Stimulated activated CD8-positive, alpha-beta memory T cell treated with anti-CD3 and anti-CD28 coated beads, Interleukin-7, amount 100 ng/mL, for 24 hours (primary cell): ENCODE measurements at regions not wholly inside any gene's neighbourhood (a gene's known extent, or its start where the extent isn't known, plus 50 kb on each side); places are given as distances from the start of the nearest gene placed in this dataset.

Experiments
- DNase-seq: peaks from one replicate; pipeline ENCODE4 v3.0.0-alpha.2; 2020; ENCODE audit warnings: low read depth

GRCh38 chr5:89929834-89930233 is 479.7 kb downstream of the CETN3 start:
- DNase-seq: no peak

- DNase-seq: no peak
Measured at GRCh38 chr5:89929173-89929572, 480.4 kb downstream of the CETN3 start.

GRCh38 chr5:89922161-89922560 is 487.4 kb downstream of the CETN3 start:
- DNase-seq: no peak

DNA sequence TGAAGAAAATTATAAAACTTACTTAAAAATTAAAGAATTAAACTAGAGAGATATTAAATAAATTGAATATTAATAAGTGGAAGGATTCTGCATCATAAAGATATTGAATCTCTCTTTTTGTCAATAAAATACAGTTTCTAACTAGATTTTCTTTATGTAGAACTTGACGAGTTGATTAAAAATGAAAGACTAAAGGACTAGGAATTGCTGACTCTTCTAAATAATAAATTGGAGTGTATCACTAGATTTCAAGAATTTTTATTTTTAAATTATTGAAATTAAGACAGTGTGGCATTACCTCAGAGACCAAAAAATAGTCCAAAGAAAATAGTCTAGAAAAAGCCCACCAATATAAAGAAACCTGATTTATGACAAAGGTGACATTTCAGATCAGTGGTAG is 492.4 kb downstream of the CETN3 start:
- DNase-seq: no peak

GRCh38 chr5:89916131-89916530 is 493.4 kb downstream of the CETN3 start:
- no peak for DNase-seq

- DNase-seq: no peak
Measured at GRCh38 chr5:89908876-89909275, 500.7 kb downstream of the CETN3 start.

- no peak for DNase-seq
Measured at GRCh38 chr5:89904442-89904841, 505.1 kb downstream of the CETN3 start.

DNA sequence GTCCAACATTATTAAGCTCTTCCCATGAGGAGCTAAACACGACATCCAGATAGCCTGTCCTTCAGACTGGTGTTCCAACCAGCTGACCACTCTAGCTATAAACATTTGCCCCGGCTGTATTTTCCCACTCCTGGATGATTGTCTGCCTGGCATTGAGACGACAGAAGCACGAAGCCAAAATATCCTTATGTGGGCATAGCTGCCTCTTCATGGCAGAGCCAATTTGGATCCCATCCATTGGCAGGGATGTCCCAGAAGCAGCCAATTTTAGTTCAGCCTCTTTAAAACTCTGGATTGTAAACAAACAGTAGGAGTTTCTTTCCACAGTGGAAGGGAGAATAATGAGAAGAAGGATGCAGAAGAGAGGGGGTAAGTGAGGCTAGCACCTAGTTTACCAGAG is 507.6 kb downstream of the CETN3 start:
- DNase-seq: no peak

DNA sequence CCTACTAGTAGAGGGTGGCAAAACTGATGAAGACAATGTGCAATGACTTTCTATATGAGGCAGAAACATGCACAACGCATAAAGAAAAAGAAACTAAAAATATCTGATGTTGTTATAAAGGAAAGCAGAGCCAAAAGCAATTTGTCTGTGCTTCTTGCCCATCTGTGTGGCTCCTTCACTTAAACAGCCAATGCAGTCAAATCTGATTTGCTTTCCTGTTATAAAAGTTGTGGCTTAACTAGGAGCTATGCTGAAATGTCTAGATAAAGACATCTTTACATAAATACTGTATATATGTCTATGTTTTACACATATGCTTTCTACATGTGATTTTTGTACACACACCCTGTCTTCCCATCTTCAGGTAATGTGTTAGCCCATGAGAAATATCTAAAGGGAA is 508.2 kb downstream of the CETN3 start:
- DNase-seq: no peak

DNA sequence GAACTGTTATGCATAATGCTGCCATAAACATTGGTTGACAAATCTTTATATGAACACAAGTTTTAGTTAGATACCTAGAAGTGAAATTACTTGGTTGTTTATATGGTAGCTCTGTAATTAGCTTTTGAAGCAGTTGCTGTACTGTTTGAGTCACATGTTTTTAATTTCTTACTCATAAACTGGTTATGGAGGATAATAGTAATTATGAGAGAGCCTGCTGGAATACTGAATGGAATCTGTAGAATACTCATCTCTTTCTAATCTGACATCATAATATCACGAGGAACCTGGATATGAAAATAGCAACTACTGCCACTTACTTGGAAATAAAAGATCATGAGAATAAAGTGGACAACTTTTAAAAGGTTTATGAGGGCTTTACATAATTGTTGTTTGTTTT is 509.2 kb downstream of the CETN3 start:
- no peak for DNase-seq

DNA sequence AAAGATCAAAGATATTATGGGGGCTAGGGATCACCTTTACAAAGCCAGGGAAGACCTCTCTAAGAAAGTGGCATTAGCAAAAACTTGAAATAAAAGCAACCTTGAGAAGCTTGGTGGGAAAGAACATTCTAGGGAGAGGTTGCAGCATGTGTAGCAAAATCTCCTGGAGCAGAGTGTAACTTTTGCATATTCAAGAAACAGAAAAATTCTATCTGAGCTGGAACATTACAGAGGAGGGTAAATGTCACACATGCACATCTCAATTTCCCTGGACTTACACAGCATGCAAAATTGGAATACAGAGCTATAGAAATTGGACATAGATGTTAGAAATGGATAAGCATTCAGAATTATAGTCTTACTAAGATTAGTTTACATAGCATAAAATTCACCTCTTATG is 510.0 kb downstream of the CETN3 start:
- no peak for DNase-seq

DNA sequence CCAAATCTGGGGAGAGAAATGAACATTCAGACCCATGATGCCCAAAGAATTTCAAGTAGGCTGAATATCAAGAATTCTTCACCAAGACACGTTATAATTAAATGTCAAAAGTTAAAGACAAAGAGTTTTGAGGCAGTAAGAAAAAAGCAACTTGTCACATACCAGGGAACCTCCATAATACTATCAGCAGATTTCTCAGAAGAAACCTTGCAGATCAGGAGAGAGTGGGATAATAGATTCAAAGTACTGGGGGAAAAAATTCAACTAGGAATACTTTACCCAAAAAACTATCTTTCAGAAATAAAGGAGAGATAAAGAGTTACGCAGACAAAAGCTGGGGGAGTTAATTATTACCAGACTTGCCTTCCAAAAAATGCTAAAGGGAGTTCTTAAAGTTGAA is 516.0 kb downstream of the CETN3 start:
- no peak for DNase-seq

GRCh38 chr5:89885670-89886069 is 523.9 kb downstream of the CETN3 start:
- no peak for DNase-seq

- no peak for DNase-seq
Measured at GRCh38 chr5:89883967-89884366, 525.6 kb downstream of the CETN3 start.

- no peak for DNase-seq
Measured at GRCh38 chr5:89878140-89879132, 531.1 kb downstream of the CETN3 start.

- DNase-seq: no peak
Measured at GRCh38 chr5:89871906-89872305, 537.6 kb downstream of the CETN3 start.

DNA sequence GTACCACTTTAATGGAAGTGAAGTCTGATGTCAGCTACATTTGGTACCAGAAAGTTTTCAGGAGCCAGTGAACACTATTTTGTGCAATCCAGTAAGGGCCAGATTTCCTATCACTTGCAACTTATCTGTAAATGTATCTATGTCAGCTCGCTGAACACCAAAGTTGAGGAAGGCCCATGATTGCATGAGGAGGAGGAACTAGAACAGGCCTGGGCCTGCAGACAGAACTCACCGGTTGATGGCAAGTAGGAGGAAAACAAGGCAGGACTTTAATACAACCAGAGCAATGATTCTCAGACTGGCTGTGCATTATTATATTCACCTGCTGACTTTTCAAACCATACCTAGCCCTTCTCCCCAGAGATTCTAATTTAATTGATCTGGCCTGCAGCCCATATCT is 540.2 kb downstream of the CETN3 start:
- DNase-seq: no peak

DNA sequence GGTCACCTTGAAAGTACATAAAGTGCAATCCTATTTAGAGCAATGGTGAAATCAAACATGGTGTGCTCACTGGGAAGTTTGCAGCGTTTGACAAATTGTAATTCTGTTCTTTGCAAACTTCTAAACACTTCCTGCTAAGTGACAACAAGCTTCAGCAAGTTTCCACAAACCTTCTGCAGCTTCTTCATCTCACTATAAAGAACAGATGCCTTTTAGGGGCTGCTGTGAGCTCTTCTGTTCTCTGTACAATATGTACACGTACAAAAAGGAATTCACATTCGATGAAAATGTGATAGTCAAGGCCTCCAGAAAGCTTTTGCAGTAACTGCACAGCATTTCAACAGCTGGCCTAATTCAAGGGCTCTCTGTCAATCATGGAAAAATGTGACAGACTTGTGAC is 543.1 kb downstream of the CETN3 start:
- DNase-seq: no peak

GRCh38 chr5:89864941-89865340 is 544.6 kb downstream of the CETN3 start:
- no peak for DNase-seq

DNA sequence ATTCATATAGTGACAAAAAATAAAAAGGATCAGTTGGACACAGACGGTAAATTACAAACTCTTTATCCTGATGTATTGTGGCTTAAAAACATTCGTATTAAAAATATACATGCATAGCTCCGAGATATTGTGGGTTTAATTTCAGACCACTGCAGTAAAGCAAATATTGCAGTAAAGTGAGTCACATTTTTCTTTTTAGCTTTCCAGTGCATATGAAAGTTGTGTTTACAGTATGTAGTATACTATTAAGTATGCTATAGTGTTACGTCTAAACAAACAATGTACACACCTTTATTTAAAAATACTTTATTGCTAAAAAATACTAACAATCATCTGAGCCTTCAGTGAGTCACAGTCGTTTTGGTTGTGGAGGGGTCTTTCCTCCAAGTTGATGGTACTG is 551.8 kb downstream of the CETN3 start:
- no peak for DNase-seq

- no peak for DNase-seq
Measured at GRCh38 chr5:89855417-89855816, 554.1 kb downstream of the CETN3 start.

DNA sequence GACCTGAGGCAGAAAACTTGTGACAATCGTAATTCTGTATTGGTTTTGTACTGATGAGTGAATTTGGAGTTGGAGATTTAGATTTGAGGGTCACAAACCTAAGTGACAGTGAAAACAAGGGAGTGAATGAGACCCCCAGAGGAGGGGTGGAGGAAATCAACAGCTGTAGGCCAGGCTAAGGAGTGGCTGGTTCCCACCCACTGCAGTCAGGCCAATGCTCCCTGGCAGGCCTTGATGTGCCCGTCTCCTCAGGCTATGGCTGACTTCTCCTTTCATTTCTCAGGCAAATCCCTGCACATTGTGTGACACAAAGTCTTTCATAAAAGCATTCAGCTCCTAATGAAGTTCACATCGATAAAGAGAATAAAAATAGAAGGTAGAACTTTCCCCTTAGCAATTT is 557.6 kb downstream of the CETN3 start:
- DNase-seq: no peak

DNA sequence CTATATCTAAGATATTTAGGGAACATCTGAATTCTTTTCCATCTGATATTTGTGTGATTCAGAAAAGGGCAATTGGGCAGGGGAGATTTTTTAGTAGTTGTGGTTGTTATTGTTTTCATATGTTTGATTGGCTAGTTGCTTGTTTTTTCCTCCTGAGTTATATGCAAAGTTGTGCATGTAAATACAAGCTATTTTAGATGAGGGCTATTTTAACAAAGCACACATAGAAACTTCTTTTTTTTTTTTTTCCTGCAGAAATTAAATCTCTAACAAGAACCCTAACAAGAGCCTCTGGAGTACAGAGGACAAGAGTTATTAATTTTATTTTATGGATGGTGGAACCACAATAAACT is 559.1 kb downstream of the CETN3 start:
- no peak for DNase-seq

DNA sequence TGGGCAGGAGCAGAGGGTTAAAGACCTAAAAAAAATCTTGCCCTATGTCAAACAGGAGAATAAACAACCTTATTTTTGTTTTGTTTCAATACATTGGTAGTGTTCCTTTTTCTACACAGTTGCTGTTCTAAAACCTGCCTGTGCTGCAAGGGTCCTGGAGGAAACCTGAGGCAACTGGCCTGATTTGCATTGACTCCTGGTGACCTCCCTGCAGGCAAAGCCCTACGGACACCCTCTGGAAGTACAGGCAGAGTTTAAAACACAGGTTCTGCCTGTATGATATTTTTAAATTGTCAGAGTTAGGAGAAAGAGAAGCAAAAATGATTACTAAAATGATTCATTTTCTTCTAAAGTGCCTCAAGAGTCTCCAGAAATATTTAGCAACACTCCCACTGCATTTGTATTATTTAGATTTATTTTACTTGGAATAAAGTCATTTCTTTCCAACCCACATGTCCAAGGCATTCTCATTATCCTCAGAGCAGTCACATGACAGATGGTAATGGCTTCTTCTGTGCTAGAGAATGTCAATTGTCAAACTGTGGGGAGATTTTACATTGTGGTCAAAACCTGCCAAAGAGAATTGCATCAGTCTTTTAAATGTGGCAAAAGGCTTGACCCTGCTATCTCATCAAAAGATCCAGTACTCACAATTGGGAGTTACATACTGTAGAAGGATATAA is 559.6 kb downstream of the CETN3 start:
- DNase-seq: no peak
